ENCODE measurements at regions not wholly inside any gene's neighbourhood (a gene's known extent, or its start where the extent isn't known, plus 50 kb on each side); places are given as distances from the start of the nearest gene placed in this dataset.

DNA sequence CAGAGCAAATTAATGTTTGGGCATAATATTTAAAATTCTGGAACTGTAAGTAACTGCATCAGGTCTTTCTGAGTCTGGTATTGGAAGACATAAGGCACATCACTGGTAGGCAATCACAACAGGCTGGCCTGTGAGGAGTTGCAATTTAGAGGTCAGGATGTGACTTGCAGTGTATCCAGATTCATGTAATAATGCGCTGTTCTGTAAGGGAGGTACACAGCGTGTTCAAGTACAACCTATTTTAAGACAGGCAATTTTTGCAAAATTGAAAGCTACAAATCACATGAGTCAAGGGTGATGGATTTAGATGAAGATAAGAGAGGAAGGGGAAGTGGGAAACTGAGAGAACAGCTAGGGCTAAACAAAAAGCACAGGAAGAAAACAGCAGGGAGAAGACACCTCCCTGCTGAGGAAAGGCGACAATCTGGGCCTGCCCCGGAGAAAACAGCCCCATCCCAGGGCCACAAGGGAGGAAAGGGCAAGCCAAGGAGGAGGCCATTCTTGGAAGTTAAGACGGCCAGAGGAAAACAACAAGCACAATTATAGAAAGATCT, 138.1 kb downstream of the LACC1 start (continued):
- TF ChIP-seq, protein P1, sequence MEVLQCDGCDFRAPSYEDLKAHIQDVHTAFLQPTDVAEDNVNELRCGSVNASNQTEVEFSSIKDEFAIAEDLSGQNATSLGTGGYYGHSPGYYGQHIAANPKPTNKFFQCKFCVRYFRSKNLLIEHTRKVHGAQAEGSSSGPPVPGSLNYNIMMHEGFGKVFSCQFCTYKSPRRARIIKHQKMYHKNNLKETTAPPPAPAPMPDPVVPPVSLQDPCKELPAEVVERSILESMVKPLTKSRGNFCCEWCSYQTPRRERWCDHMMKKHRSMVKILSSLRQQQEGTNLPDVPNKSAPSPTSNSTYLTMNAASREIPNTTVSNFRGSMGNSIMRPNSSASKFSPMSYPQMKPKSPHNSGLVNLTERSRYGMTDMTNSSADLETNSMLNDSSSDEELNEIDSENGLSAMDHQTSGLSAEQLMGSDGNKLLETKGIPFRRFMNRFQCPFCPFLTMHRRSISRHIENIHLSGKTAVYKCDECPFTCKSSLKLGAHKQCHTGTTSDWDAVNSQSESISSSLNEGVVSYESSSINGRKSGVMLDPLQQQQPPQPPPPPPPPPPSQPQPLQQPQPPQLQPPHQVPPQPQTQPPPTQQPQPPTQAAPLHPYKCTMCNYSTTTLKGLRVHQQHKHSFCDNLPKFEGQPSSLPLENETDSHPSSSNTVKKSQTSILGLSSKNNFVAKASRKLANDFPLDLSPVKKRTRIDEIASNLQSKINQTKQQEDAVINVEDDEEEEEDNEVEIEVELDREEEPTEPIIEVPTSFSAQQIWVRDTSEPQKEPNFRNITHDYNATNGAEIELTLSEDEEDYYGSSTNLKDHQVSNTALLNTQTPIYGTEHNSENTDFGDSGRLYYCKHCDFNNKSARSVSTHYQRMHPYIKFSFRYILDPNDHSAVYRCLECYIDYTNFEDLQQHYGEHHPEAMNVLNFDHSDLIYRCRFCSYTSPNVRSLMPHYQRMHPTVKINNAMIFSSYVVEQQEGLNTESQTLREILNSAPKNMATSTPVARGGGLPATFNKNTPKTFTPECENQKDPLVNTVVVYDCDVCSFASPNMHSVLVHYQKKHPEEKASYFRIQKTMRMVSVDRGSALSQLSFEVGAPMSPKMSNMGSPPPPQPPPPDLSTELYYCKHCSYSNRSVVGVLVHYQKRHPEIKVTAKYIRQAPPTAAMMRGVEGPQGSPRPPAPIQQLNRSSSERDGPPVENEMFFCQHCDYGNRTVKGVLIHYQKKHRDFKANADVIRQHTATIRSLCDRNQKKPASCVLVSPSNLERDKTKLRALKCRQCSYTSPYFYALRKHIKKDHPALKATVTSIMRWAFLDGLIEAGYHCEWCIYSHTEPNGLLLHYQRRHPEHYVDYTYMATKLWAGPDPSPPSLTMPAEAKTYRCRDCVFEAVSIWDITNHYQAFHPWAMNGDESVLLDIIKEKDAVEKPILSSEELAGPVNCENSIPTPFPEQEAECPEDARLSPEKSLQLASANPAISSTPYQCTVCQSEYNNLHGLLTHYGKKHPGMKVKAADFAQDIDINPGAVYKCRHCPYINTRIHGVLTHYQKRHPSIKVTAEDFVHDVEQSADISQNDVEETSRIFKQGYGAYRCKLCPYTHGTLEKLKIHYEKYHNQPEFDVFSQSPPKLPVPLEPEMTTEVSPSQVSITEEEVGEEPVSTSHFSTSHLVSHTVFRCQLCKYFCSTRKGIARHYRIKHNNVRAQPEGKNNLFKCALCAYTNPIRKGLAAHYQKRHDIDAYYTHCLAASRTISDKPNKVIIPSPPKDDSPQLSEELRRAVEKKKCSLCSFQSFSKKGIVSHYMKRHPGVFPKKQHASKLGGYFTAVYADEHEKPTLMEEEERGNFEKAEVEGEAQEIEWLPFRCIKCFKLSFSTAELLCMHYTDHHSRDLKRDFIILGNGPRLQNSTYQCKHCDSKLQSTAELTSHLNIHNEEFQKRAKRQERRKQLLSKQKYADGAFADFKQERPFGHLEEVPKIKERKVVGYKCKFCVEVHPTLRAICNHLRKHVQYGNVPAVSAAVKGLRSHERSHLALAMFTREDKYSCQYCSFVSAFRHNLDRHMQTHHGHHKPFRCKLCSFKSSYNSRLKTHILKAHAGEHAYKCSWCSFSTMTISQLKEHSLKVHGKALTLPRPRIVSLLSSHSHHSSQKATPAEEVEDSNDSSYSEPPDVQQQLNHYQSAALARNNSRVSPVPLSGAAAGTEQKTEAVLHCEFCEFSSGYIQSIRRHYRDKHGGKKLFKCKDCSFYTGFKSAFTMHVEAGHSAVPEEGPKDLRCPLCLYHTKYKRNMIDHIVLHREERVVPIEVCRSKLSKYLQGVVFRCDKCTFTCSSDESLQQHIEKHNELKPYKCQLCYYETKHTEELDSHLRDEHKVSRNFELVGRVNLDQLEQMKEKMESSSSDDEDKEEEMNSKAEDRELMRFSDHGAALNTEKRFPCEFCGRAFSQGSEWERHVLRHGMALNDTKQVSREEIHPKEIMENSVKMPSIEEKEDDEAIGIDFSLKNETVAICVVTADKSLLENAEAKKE (CRISPR knock-in tag; IDR thresholded peaks at IDR 0.05), result no peak
- TF ChIP-seq, protein P2, sequence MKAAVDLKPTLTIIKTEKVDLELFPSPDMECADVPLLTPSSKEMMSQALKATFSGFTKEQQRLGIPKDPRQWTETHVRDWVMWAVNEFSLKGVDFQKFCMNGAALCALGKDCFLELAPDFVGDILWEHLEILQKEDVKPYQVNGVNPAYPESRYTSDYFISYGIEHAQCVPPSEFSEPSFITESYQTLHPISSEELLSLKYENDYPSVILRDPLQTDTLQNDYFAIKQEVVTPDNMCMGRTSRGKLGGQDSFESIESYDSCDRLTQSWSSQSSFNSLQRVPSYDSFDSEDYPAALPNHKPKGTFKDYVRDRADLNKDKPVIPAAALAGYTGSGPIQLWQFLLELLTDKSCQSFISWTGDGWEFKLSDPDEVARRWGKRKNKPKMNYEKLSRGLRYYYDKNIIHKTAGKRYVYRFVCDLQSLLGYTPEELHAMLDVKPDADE (IDR thresholded peaks at IDR 0.05), result no peak
- TF ChIP-seq, protein P3, sequence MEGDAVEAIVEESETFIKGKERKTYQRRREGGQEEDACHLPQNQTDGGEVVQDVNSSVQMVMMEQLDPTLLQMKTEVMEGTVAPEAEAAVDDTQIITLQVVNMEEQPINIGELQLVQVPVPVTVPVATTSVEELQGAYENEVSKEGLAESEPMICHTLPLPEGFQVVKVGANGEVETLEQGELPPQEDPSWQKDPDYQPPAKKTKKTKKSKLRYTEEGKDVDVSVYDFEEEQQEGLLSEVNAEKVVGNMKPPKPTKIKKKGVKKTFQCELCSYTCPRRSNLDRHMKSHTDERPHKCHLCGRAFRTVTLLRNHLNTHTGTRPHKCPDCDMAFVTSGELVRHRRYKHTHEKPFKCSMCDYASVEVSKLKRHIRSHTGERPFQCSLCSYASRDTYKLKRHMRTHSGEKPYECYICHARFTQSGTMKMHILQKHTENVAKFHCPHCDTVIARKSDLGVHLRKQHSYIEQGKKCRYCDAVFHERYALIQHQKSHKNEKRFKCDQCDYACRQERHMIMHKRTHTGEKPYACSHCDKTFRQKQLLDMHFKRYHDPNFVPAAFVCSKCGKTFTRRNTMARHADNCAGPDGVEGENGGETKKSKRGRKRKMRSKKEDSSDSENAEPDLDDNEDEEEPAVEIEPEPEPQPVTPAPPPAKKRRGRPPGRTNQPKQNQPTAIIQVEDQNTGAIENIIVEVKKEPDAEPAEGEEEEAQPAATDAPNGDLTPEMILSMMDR (conservative IDR thresholded peaks at IDR 0.05; ENCODE audit: low read depth in 2 of 2), result no peak

DNA sequence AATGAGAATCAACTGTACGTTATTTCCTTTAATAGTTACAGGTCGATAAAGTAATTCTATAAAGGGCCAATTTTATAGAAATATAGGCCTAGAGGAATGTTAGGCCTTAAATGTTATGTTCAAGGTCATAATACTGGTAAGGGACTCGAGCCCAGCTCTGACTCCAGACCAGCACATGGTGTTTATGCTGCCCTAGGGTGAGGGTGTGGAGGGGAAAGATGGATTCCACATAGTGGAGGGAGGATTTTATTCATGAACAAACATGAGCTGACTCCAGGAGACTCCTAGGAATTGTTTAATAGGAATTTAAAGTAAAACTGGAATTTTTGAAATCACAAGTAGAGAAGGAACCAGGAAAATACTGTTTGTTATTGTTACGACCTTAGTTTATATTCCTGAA, 139.9 kb downstream of the LACC1 start:
- Mint-ChIP-seq H3K36me3 (ENCODE audit: low read depth) (no peaks in the 10 kb centered on the region; the same call in 2 of the 3 replicates), H3K9me3 (no peaks in the 10 kb centered on the region), H3K4me3 (no peak overlapping the region), H3K27ac (no peak overlapping the region), H3K4me1 (peaks cover 7% of the 10 kb centered on the region), H3K27me3 (ENCODE audit: insufficient read depth, low read depth, poor library complexity) (peaks cover 3% of the 10 kb centered on the region)
- no peak overlapping the region for H3K4me3 ChIP-seq
- no peaks in the 10 kb centered on the region for H3K79me2 ChIP-seq (replicated peaks; ENCODE audit: insufficient read depth)
- TF ChIP-seq EZH2 (IDR thresholded peaks at IDR 0.05; ENCODE audit: low read depth, unreplicated experiment), result no peak
- TF ChIP-seq STAT1 (IDR thresholded peaks at IDR 0.05; ENCODE audit: unreplicated experiment), result no peak
- TF ChIP-seq, protein P2 (IDR thresholded peaks at IDR 0.05), result no peak
- TF ChIP-seq NANOG (IDR thresholded peaks at IDR 0.05; ENCODE audit: borderline replicate concordance), result no peak
- no peak for TF ChIP-seq ZNF331 (CRISPR knock-in tag; IDR thresholded peaks at IDR 0.05; ENCODE audit: low read depth)
- no peak for TF ChIP-seq ZNF114 (CRISPR knock-in tag; IDR thresholded peaks at IDR 0.05)
- TF ChIP-seq, protein P3 (conservative IDR thresholded peaks at IDR 0.05; ENCODE audit: low read depth in 2 of 2), result no peak
- H3K36me3 ChIP-seq (ENCODE audit: insufficient read depth), result no peaks in the 10 kb centered on the region
- no peak overlapping the region for H3K4me2 ChIP-seq
- 0 out of 2 replicates have a peak, but pooled peaks cover 4% of the 10 kb centered on the region for H3K9me2 ChIP-seq (ENCODE audit: insufficient read depth)
- H3K27me3 ChIP-seq (ENCODE audit: insufficient read depth), result no peaks in the 10 kb centered on the region
- no peaks in the 10 kb centered on the region for H4K20me1 ChIP-seq (replicated peaks; ENCODE audit: insufficient read depth)
- no peak for ATAC-seq
- H3K27ac ChIP-seq (ENCODE audit: low read depth), result no peak overlapping the region
- H3K4me1 ChIP-seq (ENCODE audit: insufficient read depth), result no peaks in the 10 kb centered on the region
- no peak for DNase-seq (ENCODE audit: low spot score)
- H3F3A ChIP-seq (replicated peaks; ENCODE audit: low read depth), result no peaks in the 10 kb centered on the region
- H2AFZ ChIP-seq, result no peak overlapping the region
